Prostate gland (tissue), 2 donors: ENCODE measurements at regions not wholly inside any gene's neighbourhood (a gene's known extent, or its start where the extent isn't known, plus 50 kb on each side); places are given as distances from the start of the nearest gene placed in this dataset.

Experiments
- POLR2A ChIP-seq: fragments of 450-650 bp; IDR thresholded peaks from one replicate; pipeline ENCODE4 v1.6.1; 2016; ENCODE audit warnings: antibody characterized with exemption, mild to moderate bottlenecking
- TF ChIP-seq, protein P1 (sequence below), 4 experiments: fragments of 200-600 bp in 2 of 4; fragments of 450-650 bp in 2 of 4; sonication (generic) in 2 of 4; IDR thresholded peaks; 1 replicate in 3 of 4; 2 replicates in 1 of 4; pipeline ENCODE4 v1.5.1; 2016 to 2019; ENCODE audit warnings: antibody characterized with exemption in 4 of 4, mild to moderate bottlenecking in 2 of 4, moderate library complexity in 2 of 4

DNA sequence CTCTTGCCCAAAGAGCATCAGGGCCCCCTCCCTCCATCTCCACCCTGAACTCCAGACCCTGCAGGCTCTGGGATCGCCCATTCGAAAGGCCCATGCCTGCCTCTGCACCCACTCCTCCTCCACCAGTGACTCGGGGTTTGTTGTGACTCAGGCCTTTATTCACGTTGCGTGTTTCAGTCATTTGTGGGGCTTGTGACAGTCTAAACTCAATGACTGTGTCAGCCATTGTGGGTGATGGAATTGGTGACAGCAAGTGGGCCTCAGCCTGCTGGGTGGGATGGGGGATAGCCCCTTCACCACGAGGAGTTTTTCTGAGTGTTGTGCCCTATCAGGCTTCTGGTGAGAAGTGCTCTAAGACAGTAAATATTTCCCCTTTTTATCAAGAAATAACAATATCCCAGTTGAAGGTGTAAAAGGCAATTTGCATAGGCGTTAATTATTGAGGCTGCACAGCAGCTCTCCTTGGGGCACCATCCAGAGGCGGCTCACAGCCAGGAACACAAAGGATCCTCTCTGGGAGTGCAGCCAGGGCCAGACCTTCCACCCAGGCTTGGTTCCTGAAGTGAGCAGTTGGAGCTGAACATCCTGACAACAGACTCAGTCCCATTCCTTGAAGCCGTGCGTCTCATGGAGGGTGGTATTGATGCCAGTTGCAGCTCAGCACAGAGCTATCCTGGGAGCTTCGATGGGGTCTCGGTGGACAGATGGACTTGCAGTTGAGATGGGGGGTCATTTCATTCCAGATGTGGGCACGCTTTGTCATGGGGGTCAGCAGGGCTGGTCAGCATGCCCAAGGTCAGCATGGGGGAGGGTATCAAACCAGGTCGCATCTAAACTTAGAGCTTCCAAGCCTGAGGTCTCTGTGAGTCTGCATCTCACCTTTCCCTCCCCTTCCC lies 135.6 kb upstream of the CACNA1E start:
- no peak for TF ChIP-seq POLR2A
- TF ChIP-seq, protein P1, sequence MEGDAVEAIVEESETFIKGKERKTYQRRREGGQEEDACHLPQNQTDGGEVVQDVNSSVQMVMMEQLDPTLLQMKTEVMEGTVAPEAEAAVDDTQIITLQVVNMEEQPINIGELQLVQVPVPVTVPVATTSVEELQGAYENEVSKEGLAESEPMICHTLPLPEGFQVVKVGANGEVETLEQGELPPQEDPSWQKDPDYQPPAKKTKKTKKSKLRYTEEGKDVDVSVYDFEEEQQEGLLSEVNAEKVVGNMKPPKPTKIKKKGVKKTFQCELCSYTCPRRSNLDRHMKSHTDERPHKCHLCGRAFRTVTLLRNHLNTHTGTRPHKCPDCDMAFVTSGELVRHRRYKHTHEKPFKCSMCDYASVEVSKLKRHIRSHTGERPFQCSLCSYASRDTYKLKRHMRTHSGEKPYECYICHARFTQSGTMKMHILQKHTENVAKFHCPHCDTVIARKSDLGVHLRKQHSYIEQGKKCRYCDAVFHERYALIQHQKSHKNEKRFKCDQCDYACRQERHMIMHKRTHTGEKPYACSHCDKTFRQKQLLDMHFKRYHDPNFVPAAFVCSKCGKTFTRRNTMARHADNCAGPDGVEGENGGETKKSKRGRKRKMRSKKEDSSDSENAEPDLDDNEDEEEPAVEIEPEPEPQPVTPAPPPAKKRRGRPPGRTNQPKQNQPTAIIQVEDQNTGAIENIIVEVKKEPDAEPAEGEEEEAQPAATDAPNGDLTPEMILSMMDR (IDR thresholded peaks at IDR 0.05) = no peak
